Breast epithelium (tissue), 3 donors: ENCODE measurements at regions not wholly inside any gene's neighbourhood (a gene's known extent, or its start where the extent isn't known, plus 50 kb on each side); places are given as distances from the start of the nearest gene placed in this dataset.

Experiments used
- CTCF ChIP-seq, 3 donors: fragments of 450-650 bp; IDR thresholded peaks; one replicate each; pipeline ENCODE4 v1.5.1; 2016 to 2017; ENCODE audit warnings: antibody characterized with exemption in 3 of 3, mild to moderate bottlenecking in 3 of 3, moderate library complexity in 3 of 3
- POLR2A ChIP-seq: fragments of 450-650 bp; IDR thresholded peaks from one replicate; pipeline ENCODE4 v1.6.1; 2016; ENCODE audit warnings: antibody characterized with exemption, mild to moderate bottlenecking, moderate library complexity

DNA sequence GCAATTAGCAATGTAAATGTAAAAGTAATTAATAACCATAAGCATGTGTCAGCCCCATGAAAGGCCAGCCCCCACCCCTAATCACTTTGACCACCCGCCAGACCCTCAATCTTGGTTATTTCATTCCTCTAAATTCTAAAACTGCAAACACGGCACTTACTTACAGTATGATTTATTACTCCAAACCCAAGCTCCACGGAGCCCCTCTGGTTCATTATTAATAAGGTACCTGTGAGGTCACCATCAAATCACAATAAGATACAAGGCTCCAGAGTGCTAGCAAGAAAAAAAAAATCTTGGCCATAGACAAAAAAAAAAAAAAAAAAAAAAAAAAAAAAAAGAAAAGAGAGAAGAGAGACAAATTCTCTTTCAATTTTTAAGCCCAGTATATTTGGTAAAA is 879.5 kb downstream of the TDRD15 start:
- no peak for TF ChIP-seq POLR2A
- no peak for TF ChIP-seq CTCF (IDR thresholded peaks at IDR 0.05)
